NCI-H345 treated with DMSO at 0.1 percent for 48 hours (cell line): ENCODE measurements at regions not wholly inside any gene's neighbourhood (a gene's known extent, or its start where the extent isn't known, plus 50 kb on each side); places are given as distances from the start of the nearest gene placed in this dataset.
"Not testable (repeated sequence)": the region's sequence is repeated elsewhere in the genome, so short reads cannot be mapped to it uniquely, and the experiment has no call there.

Experiments
- DNase-seq: peaks from one replicate; lab custom pipeline; 2025; ENCODE audit not compliant: unreplicated experiment; lab: John Stamatoyannopoulos, UW

DNA sequence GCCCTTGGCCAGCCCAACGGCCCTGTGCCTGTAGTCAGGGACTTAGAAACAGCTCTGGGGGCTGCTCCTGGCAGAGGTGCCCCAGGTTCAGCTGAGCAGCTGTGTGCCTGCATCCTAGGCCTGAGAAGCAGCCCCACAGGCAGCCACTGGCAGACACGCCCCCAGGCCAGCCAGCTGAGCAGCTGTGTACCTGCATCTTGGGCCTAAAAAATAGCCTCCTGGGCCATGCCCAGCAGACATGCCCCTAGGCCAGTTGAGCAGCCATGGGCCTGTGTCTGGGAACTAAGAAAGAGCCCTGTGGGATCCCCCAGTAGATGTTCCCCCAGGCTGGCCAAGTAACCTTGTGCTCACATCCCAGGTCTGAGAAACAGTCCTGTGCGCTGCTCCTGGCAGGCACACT, 64.0 kb downstream of the TBR1 start:
- no peak for DNase-seq

- no peak for DNase-seq
These were observed 65.5 kb downstream of the TBR1 start for GRCh38 chr2:161481619-161482018.

DNA sequence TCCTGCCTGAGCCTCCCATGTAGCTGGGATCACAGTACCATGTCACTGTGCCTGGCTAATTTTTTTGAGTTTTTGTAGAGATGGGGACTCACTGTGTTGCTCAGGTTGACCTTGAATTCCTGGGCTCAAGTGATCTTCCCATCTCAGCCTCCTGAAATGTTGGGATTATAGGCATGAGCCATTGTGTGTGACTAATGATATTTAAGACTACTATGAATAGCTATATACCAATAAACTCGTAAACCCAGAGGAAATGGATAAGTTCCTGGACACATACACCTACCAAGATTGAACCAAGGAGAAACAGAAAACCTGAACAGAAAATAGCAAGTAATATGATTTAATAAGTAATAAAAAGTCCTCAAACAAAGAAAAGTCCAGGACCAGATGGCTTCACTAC, 68.0 kb downstream of the TBR1 start:
- DNase-seq = no peak

GRCh38 chr2:161486111-161486510, 70.0 kb downstream of the TBR1 start:
- no peak for DNase-seq

DNA sequence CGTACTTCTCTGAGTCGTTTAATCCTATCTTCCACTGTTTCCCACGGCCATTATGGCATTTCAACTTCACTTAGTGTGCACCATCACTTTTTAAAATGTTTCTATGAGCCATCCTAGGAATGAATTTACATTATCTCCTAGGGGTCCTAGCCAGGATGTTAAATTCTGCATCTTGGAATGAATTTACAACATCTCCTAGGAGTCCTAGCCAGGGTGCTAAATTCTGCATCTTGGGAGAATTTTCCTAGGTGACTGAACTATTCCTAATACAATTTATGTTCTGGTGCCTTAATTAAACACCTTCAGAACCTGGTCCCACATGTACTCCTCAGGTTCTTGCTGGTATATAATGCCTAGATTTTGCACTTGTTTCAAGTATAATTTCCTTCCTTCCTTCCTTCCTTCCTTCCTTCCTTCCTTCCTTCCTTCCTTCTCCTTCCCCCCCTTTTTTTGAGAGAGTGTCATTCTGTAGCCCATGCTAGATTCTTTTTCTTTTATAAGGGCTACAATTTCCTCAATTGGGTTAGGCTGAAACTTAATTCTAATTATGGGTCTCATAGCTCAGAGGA, 72.1 kb downstream of the TBR1 start:
- DNase-seq = no peak

GRCh38 chr2:161488879-161489278, 72.8 kb downstream of the TBR1 start:
- DNase-seq = no peak

DNA sequence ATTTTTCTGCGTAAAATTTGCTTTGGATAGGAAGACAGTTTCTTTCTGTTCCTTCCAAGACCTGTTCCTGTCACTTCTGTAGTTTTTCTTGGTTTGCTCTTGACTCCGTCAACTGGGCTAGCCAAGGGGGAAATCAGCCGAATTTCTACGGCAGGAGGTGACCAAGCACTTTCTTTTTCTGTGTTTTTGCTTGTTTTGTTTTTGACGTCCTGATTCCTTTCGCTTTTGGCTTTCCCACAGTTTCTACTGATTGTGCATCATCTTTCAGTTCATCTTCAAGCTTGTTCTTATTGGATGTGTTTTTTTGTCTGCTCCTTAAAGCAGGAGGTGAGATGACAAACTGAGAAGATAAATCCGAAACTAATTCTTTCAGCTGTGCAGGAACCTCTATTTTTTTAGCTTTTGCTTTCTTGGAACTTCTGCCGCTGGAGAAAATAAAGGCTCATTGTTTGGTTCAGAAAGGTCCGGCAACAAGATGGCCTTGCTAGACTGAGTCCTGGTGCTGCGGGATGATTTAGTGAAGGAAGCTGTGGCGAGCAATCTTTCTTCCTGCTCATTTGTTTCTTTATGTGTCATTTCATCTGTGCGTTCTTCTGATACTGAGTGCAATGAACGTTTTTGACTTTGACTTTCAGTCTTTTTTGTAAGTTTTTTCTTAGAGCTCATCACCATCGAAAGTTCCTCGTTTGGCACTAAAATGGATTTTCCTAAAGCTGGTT, 85.0 kb downstream of the TBR1 start:
- DNase-seq = not testable (repeated sequence)

DNA sequence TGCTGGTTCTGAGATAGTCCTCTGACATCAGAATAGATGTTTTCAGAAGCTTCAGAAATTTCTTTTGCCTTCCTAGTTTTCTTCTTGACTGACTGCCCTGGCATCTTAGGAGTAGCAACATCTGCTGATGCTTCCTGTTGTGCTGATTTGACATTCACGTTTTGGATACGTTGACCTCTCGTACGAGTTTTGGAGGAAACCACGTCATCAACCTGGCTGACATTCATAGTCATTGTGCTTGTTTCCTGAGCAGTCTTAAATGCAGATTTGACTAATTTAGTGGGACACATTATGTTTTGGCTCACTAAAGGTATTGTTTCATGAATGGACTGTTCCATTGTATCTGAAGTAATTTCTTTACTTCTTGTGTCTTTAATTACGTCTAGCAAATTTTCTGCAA, 86.2 kb downstream of the TBR1 start:
- DNase-seq = not testable (repeated sequence)

DNA sequence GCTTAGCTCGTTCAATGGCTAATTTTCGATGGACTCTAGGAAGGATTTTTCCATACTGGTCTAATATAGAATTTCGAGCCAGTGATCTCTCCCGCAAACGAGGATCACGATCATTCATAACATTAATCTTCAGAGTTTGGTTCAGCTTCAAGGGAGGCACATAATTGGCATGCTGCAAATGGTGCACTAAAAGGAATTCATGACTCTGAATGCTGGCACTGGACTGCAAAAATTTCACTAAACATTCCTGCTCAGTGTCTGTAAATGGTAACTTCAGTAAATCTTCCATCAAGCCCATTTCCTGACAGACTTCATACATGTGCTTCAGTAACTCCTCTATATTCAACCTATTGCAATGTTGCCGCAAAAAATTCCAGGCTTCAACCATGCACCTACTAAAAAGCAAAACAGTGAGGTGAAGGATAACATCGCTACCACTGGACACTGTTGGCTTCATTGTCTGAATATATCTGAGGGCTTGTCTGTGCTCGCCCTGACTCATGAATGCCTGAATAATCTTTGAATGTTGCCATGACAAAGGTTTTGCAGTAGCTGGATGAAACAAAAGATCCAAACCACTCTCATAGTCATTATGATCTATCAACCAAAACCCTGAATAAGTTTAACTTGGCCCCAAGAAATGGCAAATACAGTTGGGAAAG, 88.7 kb downstream of the TBR1 start:
- peak; percentile 1 for DNase-seq

GRCh38 chr2:161505466-161505865, 89.4 kb downstream of the TBR1 start:
- DNase-seq = not testable (repeated sequence)

GRCh38 chr2:161513295-161514032, 97.4 kb downstream of the TBR1 start:
- DNase-seq = not testable (repeated sequence)

- no peak for DNase-seq
These were observed 101.4 kb upstream of the SLC4A10 start for GRCh38 chr2:161522796-161523195.

DNA sequence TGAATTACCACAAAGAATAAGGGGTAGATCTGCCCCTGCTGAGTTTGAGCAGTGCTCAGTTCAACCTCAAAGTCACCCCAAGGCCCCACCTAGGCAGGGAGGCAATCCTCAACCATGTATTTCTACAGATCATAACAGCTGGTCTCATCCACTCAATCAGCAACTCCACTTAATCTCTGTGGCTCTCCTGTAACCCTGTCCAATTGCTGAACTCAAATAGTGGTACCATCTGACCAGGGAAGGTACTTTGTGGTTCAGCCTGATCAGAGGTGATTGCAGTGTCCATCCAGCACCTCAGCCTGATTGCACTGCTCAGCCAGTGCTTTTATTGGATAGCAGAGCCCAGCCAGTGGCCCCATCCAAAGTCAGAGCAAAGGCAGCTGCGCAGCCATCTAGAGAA, 91.0 kb upstream of the SLC4A10 start:
- no peak for DNase-seq

DNA sequence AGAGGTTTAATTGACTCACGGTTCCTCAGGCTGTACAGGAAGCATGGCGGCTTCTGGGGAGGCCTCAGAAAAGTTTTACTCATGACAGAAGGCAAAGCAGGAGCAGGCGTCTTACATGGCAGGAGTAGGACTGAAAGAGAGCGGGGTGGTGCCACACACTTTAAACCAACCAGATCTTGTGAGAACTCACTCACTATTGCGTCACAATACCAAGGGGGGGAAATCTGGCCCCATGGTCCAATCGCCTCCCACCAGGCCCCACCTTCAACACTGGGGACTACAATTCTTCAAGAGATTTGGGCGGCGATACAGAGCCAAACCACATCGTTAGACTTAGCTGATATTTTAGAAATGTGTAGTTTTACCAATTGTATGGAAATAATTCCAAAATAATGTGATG, 77.6 kb upstream of the SLC4A10 start:
- DNase-seq = no peak

DNA sequence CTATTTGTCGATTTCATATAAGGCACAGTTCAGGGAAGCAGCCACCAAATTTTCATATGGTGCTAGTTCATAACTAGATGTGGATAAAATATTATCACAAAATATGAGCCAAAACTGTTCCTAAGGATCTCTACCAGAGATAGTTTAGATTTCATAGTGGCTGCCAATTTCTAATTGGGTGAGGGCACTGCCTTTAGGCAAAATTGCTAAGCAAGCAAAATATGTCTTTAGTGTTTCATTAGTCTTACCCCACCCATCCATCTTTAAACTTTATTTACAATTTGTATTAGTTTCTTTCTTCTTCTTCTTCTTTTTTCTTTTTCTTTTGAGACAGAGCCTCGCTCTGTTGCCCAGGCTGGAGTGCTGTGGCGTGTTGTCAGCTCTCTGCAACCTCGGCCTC, 77.1 kb upstream of the SLC4A10 start:
- no peak for DNase-seq

DNA sequence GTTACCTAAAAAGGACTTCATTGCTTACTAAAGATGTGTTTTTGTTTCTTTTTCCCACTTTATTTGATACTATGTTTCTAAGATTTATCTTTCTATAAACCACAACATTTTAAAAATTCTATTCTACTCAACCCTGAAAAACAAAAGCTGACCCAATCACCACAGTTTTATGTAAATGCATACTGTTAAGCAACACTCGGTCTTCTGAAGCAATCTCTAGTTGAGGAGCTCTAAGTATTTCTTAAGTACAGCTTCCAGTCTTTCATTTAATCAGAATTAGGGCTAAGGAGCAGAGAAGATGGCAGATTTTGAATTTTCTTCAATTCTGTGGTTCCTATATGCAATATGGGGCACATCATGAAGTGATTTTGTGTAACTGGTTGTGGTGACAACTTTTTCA, 72.2 kb upstream of the SLC4A10 start:
- DNase-seq = no peak

DNA sequence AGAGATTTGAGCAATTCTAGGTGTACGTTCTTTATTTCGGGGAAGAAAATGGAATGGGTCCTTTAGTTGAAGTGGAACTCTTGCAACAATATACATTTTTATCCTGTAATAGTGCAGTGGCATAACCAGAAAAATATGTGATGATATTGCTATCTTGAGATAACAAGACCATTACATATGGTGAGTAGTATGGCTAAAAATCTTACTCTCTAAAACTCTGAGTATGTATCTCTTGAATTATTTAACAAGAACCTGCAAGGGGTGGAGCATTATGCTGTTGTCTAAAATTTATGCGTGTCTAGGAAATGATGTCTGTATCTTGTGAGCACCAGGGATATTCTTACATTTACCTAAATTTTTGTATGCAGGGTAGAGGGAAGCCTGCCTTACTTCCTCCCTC, 68.4 kb upstream of the SLC4A10 start:
- DNase-seq = no peak

DNA sequence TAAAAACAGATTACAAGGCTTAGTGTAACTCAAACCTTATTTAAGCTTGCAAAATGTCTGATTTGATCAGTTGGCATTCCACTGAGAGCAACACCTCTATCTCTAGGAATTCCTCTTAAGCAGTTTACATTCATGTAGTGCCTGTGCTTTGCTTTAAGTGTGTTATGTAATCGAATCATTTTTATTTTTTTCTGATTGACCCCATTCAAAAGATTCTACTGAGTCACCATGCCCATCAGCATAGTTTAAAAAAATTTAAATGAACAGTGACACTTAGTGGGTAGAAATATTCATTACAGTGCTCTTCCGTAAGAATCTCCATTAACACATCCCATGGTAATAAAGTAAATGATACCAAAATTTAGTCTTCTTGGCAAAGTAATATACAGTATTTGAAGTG, 67.8 kb upstream of the SLC4A10 start:
- DNase-seq = no peak

DNA sequence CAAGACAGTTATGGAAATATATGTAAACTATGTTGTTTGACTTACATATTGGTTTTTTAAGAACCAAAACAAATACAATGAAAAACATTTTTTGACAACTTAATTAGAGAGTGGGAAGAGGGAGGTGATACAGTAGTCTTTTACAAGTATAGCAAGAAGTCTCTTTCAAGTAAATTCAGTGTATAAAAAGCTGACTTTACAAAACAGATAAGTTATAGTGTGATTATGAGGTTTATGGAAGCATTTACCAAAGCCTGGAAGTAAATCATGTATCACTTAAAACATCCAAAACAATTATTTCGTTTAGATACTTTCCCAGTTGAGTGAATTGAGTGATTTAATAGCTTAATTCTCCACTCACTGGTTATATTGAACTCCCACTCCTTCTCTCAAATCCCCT, 66.7 kb upstream of the SLC4A10 start:
- no peak for DNase-seq

DNA sequence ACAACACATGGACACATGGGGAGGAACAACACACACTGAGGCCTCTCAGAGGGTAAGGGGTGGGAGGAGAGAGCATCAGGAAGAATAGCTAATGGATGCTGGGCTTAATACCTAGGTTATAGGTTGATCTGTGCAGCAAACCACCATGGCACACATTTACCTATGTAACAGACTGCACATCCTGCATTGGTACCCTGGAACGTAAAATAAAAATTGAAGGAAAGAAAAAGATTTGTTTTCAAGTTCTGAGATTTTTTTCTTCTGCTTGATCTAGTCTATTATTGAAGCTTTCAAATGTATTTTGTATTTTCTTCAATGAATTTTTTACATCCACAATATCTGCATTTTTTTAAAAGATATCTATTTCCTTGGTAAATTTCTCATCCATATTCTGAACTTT, 59.3 kb upstream of the SLC4A10 start:
- no peak for DNase-seq

DNA sequence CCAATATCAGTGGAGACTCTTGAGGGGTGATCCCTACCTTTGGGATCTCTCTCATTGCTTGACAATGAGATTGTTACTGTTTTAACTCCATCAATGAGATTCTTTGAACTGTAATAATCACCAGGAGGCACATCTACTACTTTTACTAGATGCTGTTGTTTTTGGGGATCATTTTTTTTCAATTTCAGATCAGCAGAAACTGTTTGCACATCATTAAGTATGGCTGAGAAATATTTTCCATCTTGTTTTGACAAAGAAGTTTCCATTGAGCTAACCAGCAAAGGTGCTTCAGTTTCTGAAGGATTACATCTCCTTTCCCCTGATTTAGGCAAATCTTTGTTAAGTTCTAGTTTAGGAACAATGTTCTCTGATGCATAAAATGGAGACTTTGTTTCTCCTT, 54.8 kb upstream of the SLC4A10 start:
- DNase-seq = no peak
